ENCODE measurements at regions not wholly inside any gene's neighbourhood (a gene's known extent, or its start where the extent isn't known, plus 50 kb on each side); places are given as distances from the start of the nearest gene placed in this dataset.

DNA sequence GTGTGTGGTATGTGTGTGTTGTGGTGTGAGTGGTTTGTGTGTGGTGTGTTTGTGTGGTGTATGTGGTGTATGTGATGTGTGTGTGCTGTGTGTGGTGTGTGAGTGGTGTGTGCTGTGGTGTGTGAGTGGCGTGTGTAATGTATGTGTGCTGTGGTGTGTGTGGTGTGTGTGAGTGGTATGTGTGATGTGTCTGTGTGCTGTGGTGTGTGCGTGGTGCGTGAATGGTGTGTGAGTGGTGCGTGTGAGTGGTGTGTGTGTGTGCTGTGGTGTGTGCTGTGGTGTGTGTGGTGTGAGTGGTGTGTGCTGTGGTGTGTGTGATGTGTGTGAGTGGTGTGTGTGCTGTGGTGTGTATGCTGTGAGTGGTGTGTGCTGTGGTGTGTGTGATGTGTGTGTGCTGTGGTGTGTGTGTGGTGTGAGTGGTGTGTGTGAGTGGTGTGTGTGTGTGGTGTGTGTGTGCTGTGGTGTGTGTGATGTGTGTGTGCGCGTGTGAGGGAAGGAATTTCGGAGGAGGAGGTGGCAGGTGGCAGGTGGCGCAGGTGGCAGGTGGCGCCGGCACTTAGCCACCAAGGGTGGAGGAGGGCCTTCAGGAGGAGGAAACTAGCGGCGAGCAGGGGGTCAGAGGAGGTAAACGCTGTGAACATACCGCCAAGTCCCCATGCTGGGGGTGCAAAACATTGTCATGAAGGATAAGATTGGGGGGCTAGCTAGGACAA is 191.8 kb downstream of the MELK start:
- DNase-seq, result no peak

DNA sequence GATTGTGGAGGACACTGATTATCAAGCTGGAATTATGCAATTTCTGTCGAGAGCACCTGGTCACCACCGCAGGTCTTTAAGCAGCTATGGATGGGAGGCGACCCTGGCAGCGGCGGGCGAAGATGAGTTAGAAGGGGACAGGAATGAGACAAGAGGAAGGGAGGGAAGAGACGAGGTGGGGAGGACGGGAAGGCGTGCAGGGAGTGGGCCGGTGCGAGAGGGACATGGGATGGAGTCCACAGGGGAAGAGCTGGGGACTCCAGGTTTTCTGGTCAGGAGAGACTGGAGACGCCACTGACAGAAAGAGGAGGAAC is 192.3 kb downstream of the MELK start:
- no peak for DNase-seq

DNA sequence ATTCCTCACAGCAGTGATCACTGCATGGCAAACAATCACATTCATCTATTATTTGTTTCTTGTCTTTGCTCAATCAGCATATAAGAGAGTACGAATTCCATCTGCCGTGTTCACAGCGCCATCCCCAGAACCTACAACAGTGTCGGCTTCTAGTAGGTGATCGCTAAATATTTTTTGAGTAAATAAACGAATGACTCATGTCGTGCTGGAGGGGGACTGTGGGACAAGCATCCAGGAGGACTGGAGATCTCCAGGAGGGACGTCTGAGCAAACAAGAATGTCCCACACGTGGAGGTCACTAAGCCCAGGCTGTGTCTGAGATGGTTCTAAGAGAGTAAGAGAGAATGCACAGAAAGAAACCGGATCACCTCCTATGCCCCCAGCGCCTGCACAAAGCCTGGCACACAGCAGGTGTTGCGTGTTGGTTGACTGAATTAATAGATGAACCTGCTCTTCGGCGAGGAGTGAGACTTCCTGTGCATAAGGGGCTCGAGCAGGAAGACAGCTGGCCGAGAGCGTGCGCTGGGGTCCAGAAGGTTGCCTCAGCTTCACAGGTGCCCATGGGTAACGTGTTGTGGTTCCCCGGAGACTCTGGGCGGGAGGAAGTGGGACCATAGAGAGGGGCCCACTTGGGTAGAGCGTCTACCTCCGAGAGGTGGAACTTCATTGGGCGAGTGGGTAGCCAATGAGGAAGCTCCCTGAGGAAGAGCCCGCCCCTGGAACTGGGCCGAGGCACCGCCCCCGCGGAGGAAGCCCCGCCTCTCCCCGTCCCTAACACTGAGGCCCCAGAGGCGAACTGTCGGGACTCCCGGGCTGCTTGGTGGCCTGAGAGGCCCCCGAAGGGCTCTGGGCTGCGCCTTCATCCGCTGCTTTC is 193.0 kb downstream of the MELK start:
- no peak for DNase-seq

DNA sequence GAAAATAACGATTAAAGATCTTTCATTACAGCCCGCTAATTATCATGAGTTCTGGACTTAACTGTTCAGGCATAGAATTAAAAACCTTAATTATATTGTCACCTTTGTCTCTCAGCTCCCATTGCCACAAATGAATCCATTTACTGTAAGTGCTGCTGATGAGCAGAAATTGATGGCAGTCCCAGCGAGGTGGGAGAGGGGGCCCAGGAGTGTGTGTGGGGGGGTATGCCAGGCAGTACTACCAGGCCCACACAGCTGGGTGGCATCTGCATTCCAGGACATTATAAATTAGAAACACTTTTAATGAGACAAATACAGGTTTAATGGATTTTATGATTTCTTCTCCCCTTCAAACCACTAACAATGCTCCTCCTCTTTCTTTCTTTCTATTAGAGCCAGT is 196.0 kb downstream of the MELK start:
- no peak for DNase-seq

- no peak for DNase-seq
These were observed 197.3 kb downstream of the MELK start for GRCh38 chr9:36770025-36770424.

DNA sequence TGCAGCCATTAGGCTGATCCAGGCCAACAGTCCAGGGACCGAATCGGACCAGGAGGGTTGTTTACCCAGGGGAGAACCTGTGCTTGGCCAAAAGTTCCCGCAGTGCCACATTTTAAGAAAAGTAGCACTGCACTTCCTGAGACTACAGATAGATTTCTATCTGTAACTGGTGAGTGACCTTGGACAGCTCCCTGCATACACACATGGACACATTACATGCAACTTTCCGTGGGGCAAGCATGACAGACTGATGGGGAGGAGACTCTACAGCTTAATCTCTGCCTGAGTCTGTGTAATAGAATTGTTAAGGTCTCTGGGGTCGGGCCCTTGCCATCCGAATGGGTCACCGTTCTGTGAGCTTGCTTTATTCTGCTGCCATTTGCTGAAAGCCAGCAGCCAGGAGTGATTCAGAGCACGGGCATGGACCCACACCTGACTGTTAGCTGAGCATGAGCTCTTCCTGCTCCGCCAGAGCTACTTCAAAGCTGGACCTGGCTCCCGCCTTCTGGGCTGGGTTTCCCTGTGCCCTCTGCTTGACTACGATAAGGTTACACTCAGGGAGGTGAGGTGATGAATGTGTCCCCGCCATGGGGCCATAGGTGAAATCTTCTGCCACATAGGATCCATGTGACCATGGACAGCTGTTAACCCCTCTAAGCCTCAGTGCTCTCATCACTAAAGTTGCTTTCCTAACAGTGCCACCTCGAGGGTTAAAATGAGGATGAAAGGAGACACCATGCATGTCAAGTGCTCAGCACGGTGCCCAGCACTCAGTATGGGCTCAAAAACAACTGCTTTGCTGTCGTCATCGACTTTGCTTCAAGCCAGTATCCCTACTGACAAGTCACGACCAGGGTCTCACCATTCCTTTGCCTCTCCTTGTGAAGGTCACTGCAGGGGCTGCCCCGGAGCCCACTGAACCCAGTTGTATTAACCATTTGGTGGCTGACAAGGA is 200.0 kb downstream of the MELK start:
- DNase-seq, result no peak

DNA sequence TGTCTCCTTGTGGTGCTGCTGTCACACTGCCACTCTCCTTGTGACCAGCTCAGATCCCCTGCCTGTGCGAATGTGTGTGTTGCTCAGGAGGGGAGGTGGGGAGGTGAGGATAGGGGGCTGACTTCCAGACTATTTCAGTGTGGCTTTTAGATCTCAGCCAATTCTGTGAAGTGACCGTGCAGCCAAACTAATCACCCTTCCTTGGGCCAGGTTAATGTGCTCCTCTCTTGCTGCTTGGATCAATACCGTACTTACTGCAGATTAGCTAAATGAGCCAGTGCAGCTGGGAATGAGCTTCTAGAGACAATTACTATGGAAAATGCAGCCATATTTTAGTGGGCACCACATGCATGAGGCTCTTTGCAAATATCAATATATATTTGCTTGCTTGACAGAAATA is 206.0 kb downstream of the MELK start:
- no peak for DNase-seq

DNA sequence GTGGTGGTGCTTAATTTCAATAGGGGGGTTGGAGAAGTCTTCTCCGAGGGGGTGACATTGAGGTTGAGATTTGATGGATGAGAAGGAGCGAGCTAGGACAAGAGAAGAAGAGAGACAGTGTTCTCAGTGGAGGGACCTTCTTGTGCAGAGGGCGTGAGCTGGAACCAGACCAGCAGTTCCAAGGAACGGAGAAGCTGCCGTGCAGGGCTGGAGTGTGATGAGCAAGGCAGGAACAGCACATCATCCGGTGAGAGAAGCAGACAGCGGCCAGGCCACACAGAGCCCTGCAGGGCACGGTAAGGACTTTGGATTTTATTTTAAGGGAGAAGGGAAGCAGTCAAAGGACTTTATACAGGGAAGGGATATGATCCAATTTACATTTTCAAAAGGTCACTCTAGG is 206.9 kb downstream of the MELK start:
- no peak for DNase-seq

DNA sequence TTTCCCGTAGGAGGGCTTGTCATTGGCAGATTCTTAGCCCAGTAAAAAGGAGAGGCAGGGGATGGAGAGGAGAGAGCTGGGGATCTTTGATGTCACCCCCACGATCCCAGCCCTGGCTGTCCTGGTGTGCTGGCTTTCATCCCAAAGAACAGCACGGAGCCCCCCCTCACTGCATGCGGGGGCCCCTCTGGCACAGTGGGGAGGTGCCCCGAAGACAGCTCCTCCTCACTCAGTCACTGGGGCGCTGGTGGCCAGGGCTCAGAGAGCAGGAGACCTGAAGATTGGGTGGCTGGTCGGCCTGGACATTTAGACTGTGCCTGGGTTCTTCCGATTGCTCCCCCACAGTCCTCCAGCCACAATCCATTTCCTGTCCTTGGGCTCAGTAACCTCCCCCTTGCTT is 207.5 kb downstream of the MELK start:
- no peak for DNase-seq

GRCh38 chr9:36781533-36781932 is 208.8 kb downstream of the MELK start:
- no peak for DNase-seq
